ENCODE measurements at regions not wholly inside any gene's neighbourhood (a gene's known extent, or its start where the extent isn't known, plus 50 kb on each side); places are given as distances from the start of the nearest gene placed in this dataset.

- no peaks in the 10 kb centered on the region for H3K36me3 ChIP-seq
- H3K27me3 ChIP-seq: peaks cover 0 to 3% (median 0%) of the 10 kb centered on the region in 7 donors
- no peaks in the 10 kb centered on the region for H3K4me1 ChIP-seq
- intact Hi-C loops (cut with DNase I): loop anchor here in 8 of 10 donors (2.0 to 10.0 kb wide), 5 partner anchors 544 to 614 kb away; no protein-coding TSS in a partner anchor
- H3K4me3 ChIP-seq: no peak overlapping the region
- no peak overlapping the region for H3K27ac ChIP-seq
- DNase-seq: no peak
- ATAC-seq: no peak
- no peak for TF ChIP-seq CTCF (IDR thresholded peaks at IDR 0.05)
- no peaks in the 10 kb centered on the region for H3K9me3 ChIP-seq
- 95 to 97% methylated on average over 3 of the region's 3 CpGs for WGBS, 2 donors
Observed at GRCh38 chr12:58541300-58541690, 379.0 kb downstream of the LRIG3 start.

GRCh38 chr12:58544281-58544680 lies 376.0 kb downstream of the LRIG3 start:
- ATAC-seq: no peak
- Histone ChIP-seq H3K4me3 (no peak overlapping the region), H3K27me3 (peaks cover 0 to 3% (median 0%) of the 10 kb centered on the region in 7 donors), H3K27ac (no peak overlapping the region), H3K36me3 (no peaks in the 10 kb centered on the region), H3K9me3 (no peaks in the 10 kb centered on the region), H3K4me1 (no peaks in the 10 kb centered on the region)
- TF ChIP-seq CTCF (IDR thresholded peaks at IDR 0.05): no peak
- intact Hi-C loops (cut with DNase I): loop anchor here in 7 of 10 donors (5.0 to 10.0 kb wide), 4 partner anchors 541 to 611 kb away; no protein-coding TSS in a partner anchor
- DNase-seq: no peak
- 63 to 78% methylated on average over 1 of the region's 1 CpG for WGBS, 2 donors

GRCh38 chr12:58547217-58547616 lies 373.1 kb downstream of the LRIG3 start:
- intact Hi-C loops (cut with DNase I): loop anchor here in 2 of 10 donors (10.0 kb wide), 2 partner anchors 538 to 608 kb away; no protein-coding TSS in a partner anchor
- no peak overlapping the region for H3K4me3 ChIP-seq
- DNase-seq: no peak
- H3K9me3 ChIP-seq: no peaks in the 10 kb centered on the region
- H3K27ac ChIP-seq: no peak overlapping the region
- no peak for TF ChIP-seq CTCF (IDR thresholded peaks at IDR 0.05)
- ATAC-seq: no peak
- H3K27me3 ChIP-seq: peaks cover 0 to 3% (median 0%) of the 10 kb centered on the region in 7 donors
- H3K36me3 ChIP-seq: no peaks in the 10 kb centered on the region
- no peaks in the 10 kb centered on the region for H3K4me1 ChIP-seq

GRCh38 chr12:58548801-58549200 lies 371.5 kb downstream of the LRIG3 start:
- Histone ChIP-seq H3K27ac (no peak overlapping the region), H3K4me3 (no peak overlapping the region), H3K9me3 (no peaks in the 10 kb centered on the region), H3K27me3 (peaks cover 0 to 3% (median 0%) of the 10 kb centered on the region in 7 donors), H3K36me3 (no peaks in the 10 kb centered on the region), H3K4me1 (no peaks in the 10 kb centered on the region)
- intact Hi-C loops (cut with DNase I): loop anchor here in 2 of 10 donors (10.0 kb wide), 2 partner anchors 536 to 606 kb away; no protein-coding TSS in a partner anchor
- TF ChIP-seq CTCF (IDR thresholded peaks at IDR 0.05): no peak
- ATAC-seq (no peak), DNase-seq (no peak)
- 87 to 88% methylated on average over 3 of the region's 3 CpGs for WGBS, 2 donors
